LNCAP (cell line): ENCODE measurements at regions not wholly inside any gene's neighbourhood (a gene's known extent, or its start where the extent isn't known, plus 50 kb on each side); places are given as distances from the start of the nearest gene placed in this dataset.

Experiments used
- CTCF ChIP-seq: fragments of 450-650 bp; IDR thresholded peaks from 2 replicates; pipeline ENCODE4 v1.5.1; 2017; ENCODE audit warnings: mild to moderate bottlenecking

DNA sequence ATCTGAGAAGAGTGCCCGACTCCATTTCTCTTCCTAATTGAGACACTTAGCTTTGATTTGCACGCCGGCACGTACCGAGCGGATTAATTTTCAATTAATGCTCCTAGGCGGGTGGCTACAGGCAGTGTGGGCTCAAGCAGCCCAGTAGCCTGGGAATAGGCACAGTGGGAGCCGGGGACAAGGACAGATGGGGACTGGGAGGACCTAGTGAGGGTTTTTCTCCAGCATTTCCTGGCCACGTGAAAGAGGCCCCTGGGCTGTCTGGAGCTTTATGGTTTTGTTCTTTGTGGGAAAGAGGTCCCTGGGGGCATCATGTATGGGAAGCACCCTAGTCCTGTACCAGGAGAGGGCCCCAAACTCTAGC, 78.6 kb upstream of the CSF3R start:
- no peak for TF ChIP-seq CTCF

DNA sequence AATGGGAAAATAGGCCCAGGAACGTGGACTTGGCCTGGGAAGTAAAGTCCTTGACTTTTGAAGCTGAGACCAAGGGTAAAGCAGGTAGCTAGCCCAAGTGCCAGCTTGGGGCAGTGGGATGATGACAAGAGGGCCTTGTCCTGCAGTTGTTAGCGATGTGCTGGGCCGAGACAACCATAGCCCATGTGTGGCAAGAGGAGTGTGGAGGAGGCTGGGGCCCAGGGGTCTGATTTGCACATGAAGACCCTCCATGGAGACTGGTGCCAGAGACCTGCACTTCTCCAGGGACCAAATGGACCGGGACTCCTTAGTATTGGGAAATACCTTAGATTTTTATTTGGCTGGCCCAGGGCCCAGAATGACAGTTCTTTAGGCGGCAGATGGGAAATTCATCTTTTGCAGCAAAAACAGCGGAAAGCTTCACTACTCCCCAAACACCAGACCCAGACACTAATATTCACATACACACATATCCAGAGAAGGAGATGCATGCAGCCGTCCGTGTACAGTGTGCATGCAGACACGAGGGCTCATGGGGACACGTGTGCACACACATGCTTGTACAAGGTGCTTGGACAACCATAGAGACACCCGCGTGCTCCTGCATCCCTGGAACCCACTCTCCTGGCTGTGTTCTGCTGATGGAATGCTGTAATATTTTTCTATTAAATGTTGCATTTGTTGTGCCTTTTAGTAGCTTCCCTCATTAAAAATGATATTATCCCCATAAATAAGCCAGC, 78.1 kb upstream of the CSF3R start:
- TF ChIP-seq CTCF = no peak

DNA sequence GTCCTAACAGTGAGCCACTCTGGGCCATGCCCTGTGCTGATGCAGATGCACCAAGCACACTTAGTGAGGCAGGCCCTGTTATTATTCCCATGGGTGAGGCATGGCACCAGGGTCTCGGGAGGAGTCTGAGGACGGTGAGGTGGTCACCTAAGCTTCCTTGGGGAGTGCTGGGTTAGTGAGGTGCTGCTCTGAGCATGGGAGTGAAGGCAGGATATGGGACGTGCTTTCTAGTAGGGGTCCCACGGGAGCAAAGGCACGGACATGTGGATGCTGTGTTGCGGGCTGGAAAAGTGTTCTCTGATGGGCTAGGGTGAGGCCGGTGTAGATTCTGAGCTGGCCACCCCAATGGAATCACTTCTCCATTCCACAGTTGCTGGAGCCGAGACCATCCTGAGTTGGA, 77.5 kb upstream of the CSF3R start:
- TF ChIP-seq CTCF = no peak

DNA sequence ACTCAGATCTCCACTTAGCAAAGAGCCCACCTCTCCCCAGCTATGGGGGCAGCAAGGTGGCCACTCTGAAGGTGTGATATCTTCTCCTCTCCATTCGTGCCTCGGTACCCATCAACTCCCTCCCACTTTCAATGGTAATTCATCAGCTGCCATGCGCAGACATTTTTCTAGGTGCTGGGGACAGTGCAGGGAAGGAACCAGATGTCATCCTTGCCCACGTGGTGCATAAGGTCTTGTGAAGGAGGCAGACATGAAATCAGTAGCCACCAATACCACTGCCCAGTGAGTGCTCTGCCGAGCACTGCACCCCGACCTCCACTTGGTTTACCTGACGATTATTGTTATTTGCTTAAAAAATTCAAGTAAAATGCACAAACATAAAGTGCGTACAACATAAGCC, 76.3 kb upstream of the CSF3R start:
- no peak for TF ChIP-seq CTCF

DNA sequence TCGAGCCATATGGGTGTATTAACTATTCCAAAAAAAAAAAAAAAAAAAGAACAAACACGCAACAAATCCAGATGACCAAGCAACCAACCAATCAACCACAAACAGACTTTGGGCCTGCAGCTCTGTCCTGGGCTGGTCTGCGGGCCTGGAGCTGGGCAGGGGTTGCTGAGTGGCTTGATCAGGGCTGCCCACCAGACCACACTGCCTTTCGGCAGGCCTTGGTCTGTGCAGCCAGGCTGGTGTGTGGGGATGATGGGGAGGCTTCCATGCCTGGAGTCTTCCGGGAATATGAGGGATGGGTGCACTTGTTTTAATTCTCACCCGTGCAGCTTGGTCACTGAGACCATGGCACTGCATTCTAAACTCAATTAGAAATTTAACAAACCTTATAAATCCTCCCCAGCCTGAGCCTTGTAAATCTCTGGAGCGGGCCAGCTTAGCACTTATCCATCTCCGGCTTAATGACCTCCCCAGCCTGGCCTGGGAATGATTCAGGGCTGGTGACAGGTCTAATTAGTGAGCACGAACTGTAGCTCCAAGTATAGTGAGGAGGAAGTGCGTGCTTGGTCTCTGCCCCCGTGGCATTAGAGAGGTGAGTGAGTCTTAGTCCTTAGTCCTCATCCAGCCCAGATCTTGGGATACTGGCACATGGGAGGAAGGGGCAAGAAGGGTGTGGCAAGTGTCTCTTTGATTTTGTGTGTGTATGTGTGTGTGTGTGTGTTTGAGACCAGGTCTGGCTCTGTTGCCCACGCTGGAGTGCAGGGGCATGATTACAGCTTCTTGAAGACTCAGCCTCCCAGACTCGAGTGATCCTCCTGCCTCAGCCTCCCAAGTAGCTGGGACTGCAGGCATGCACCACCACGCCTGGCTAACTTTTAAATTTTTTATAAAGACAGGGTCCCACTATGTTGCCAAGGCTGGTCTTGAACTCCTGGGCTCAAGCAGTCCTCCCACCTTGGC, 74.6 kb upstream of the CSF3R start:
- no peak for TF ChIP-seq CTCF

GRCh38 chr1:36555041-36555440, 72.3 kb upstream of the CSF3R start:
- TF ChIP-seq CTCF = no peak

DNA sequence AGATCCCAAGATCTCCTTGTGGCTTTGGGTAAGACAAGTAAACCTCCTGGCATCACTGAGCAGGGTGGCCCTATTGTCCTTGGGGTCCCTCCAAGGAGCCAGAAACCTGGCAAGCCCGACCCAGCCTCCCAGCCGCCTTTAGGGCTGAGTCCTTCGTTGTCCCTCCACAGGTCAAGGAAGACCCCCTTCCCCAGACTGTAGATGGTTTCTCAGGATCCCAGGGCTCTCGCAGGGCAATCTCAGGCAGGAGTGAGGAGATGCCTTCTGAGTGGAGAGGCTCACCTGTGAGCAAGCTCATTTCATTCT, 71.6 kb upstream of the CSF3R start:
- no peak for TF ChIP-seq CTCF
